ENCODE measurements at regions not wholly inside any gene's neighbourhood (a gene's known extent, or its start where the extent isn't known, plus 50 kb on each side); places are given as distances from the start of the nearest gene placed in this dataset.

- TF ChIP-seq CREB1 (CRISPR knock-in tag; IDR thresholded peaks at IDR 0.05; ENCODE audit: low read depth) (no peak), ZNF331 (CRISPR knock-in tag; IDR thresholded peaks at IDR 0.05; ENCODE audit: low read depth) (no peak), ZNF114 (CRISPR knock-in tag; IDR thresholded peaks at IDR 0.05) (no peak)
- TF ChIP-seq, protein P1, sequence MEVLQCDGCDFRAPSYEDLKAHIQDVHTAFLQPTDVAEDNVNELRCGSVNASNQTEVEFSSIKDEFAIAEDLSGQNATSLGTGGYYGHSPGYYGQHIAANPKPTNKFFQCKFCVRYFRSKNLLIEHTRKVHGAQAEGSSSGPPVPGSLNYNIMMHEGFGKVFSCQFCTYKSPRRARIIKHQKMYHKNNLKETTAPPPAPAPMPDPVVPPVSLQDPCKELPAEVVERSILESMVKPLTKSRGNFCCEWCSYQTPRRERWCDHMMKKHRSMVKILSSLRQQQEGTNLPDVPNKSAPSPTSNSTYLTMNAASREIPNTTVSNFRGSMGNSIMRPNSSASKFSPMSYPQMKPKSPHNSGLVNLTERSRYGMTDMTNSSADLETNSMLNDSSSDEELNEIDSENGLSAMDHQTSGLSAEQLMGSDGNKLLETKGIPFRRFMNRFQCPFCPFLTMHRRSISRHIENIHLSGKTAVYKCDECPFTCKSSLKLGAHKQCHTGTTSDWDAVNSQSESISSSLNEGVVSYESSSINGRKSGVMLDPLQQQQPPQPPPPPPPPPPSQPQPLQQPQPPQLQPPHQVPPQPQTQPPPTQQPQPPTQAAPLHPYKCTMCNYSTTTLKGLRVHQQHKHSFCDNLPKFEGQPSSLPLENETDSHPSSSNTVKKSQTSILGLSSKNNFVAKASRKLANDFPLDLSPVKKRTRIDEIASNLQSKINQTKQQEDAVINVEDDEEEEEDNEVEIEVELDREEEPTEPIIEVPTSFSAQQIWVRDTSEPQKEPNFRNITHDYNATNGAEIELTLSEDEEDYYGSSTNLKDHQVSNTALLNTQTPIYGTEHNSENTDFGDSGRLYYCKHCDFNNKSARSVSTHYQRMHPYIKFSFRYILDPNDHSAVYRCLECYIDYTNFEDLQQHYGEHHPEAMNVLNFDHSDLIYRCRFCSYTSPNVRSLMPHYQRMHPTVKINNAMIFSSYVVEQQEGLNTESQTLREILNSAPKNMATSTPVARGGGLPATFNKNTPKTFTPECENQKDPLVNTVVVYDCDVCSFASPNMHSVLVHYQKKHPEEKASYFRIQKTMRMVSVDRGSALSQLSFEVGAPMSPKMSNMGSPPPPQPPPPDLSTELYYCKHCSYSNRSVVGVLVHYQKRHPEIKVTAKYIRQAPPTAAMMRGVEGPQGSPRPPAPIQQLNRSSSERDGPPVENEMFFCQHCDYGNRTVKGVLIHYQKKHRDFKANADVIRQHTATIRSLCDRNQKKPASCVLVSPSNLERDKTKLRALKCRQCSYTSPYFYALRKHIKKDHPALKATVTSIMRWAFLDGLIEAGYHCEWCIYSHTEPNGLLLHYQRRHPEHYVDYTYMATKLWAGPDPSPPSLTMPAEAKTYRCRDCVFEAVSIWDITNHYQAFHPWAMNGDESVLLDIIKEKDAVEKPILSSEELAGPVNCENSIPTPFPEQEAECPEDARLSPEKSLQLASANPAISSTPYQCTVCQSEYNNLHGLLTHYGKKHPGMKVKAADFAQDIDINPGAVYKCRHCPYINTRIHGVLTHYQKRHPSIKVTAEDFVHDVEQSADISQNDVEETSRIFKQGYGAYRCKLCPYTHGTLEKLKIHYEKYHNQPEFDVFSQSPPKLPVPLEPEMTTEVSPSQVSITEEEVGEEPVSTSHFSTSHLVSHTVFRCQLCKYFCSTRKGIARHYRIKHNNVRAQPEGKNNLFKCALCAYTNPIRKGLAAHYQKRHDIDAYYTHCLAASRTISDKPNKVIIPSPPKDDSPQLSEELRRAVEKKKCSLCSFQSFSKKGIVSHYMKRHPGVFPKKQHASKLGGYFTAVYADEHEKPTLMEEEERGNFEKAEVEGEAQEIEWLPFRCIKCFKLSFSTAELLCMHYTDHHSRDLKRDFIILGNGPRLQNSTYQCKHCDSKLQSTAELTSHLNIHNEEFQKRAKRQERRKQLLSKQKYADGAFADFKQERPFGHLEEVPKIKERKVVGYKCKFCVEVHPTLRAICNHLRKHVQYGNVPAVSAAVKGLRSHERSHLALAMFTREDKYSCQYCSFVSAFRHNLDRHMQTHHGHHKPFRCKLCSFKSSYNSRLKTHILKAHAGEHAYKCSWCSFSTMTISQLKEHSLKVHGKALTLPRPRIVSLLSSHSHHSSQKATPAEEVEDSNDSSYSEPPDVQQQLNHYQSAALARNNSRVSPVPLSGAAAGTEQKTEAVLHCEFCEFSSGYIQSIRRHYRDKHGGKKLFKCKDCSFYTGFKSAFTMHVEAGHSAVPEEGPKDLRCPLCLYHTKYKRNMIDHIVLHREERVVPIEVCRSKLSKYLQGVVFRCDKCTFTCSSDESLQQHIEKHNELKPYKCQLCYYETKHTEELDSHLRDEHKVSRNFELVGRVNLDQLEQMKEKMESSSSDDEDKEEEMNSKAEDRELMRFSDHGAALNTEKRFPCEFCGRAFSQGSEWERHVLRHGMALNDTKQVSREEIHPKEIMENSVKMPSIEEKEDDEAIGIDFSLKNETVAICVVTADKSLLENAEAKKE (CRISPR knock-in tag; IDR thresholded peaks at IDR 0.05): no peak
Measured at GRCh38 chr2:196407675-196408264, 231.7 kb upstream of the CCDC150 start (continued).

DNA sequence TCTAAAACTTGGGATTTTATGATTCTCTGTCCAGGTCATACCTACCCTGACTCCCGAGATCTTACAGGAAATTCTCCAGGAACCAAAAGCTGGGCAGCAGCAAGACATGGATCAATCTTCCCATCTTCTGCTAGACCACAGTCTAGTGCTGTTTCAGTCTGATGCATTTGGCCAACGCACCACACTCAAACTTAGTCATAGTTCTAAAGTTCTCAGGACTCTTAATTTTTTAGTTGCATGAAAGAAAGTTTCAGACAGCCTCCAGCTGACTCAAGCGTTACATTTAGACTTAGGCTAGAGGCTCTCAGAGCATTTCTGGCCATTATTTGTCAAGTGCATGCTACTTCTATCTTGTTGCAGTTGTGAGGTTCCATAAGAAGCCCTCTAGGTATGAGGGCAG is 230.1 kb upstream of the CCDC150 start:
- Histone ChIP-seq H3K4me3 (no peak overlapping the region), H3K36me3 (ENCODE audit: insufficient read depth) (no peaks in the 10 kb centered on the region), H3F3A (replicated peaks; ENCODE audit: low read depth) (no peaks in the 10 kb centered on the region), H3K4me1 (ENCODE audit: insufficient read depth) (no peaks in the 10 kb centered on the region), H2AFZ (no peak overlapping the region), H3K27ac (ENCODE audit: low read depth) (no peak overlapping the region), H3K4me2 (no peak overlapping the region), H3K9me2 (ENCODE audit: insufficient read depth) (peaks cover 5% of the 10 kb centered on the region; the same call in 1 of the 2 replicates), H4K20me1 (replicated peaks; ENCODE audit: insufficient read depth) (no peaks in the 10 kb centered on the region; the same call in 1 of the 2 replicates), H3K79me2 (replicated peaks; ENCODE audit: insufficient read depth) (no peaks in the 10 kb centered on the region), H3K27me3 (ENCODE audit: insufficient read depth) (no peaks in the 10 kb centered on the region)
- ATAC-seq: no peak
- Mint-ChIP-seq H3K9me3 (no peaks in the 10 kb centered on the region), H3K4me1 (no peaks in the 10 kb centered on the region), H3K27ac (no peak overlapping the region), H3K36me3 (ENCODE audit: low read depth) (no peaks in the 10 kb centered on the region), H3K4me3 (no peak overlapping the region), H3K27me3 (ENCODE audit: insufficient read depth, low read depth, poor library complexity) (no peaks in the 10 kb centered on the region)
- no peak for DNase-seq (ENCODE audit: low spot score)
- TF ChIP-seq NANOG (IDR thresholded peaks at IDR 0.05; ENCODE audit: borderline replicate concordance) (no peak), ETS1 (IDR thresholded peaks at IDR 0.05) (no peak), JUNB (IDR thresholded peaks at IDR 0.05; ENCODE audit: unreplicated experiment) (no peak), POLR2AphosphoS5 (IDR thresholded peaks at IDR 0.05; ENCODE audit: low read depth) (no peak)
- TF ChIP-seq, protein P1 (CRISPR knock-in tag; IDR thresholded peaks at IDR 0.05): no peak

All from GM23338 (cell line).